Heart left ventricle (tissue), 16 donors: ENCODE measurements at regions not wholly inside any gene's neighbourhood (a gene's known extent, or its start where the extent isn't known, plus 50 kb on each side); places are given as distances from the start of the nearest gene placed in this dataset.
"Not testable (repeated sequence)": the region's sequence is repeated elsewhere in the genome, so short reads cannot be mapped to it uniquely, and the experiment has no call there.

Source experiments
- ATAC-seq, 4 donors: fragments of 200-7000 bp; cut with Tn5 transposase; one replicate each; pipeline ENCODE4 v1.9.1; 2020 to 2022; ENCODE audit warnings: moderate library complexity in 4 of 4, mild to moderate bottlenecking in 3 of 4, moderate number of reproducible peaks in 1 of 4
- DNase-seq, 5 donors: peaks; one replicate each; pipeline ENCODE4 v3.0.0-alpha.2; 2020
- H3K27ac ChIP-seq, 12 donors: fragments of 200-600 bp; sonication (generic) in 4 of 12; one replicate each; pipeline versions ENCODE4 v1.5.0 to v1.8.0; 2016 to 2022; ENCODE audit warnings: mild to moderate bottlenecking in 2 of 12
- H3K27me3 ChIP-seq, 9 donors: fragments of 200-600 bp; sonication (generic) in 2 of 9; one replicate each; pipeline versions ENCODE4 v1.5.1 to v1.8.0; 2016 to 2022; ENCODE audit warnings: mild to moderate bottlenecking in 3 of 9
- H3K36me3 ChIP-seq, 9 donors: fragments of 200-600 bp; sonication (generic) in 2 of 9; one replicate each; pipeline versions ENCODE4 v1.5.0 to v1.8.0; 2018 to 2022; ENCODE audit warnings: mild to moderate bottlenecking in 2 of 9
- H3K4me1 ChIP-seq, 12 donors: fragments of 200-600 bp; sonication (generic) in 4 of 12; one replicate each; pipeline versions ENCODE4 v1.5.0 to v1.8.0; 2016 to 2022; ENCODE audit warnings: mild to moderate bottlenecking in 3 of 12
- H3K4me3 ChIP-seq, 12 donors: fragments of 200-600 bp; sonication (generic) in 4 of 12; one replicate each; pipeline versions ENCODE4 v1.5.0 to v1.8.0; 2017 to 2022; ENCODE audit warnings: mild to moderate bottlenecking in 9 of 12, moderate library complexity in 4 of 12
- H3K9me3 ChIP-seq, 12 donors: fragments of 200-600 bp; sonication (generic) in 4 of 12; one replicate each; pipeline versions ENCODE4 v1.5.0 to v1.8.0; 2016 to 2022; ENCODE audit warnings: mild to moderate bottlenecking in 1 of 12
- POLR2A ChIP-seq, 2 donors: fragments of 450-650 bp; IDR thresholded peaks; one replicate each; pipeline ENCODE4 v1.6.1; 2017; ENCODE audit warnings: antibody characterized with exemption in 2 of 2, mild to moderate bottlenecking in 2 of 2, moderate library complexity in 2 of 2
- WGBS, 4 donors: extraction: QIAGEN DNeasy Blood & Tissue Kit in 2 of 4; methylation state at CpG; one replicate each; pipeline versions ENCODE4 v1.1.5 to v1.1.7; 2013 to 2018; 5-methylcytosine and 5-hydroxymethylcytosine counted together
- intact Hi-C, 10 donors: fragments of 100-400 bp; cut with DNase I; formaldehyde crosslinking; loops; one replicate each; pipeline versions ENCODE4 v1.11.1 to v1.14.2; 2022
- TF ChIP-seq, protein P1 (sequence below), 12 donors: fragments of 200-600 bp; sonication (generic) in 4 of 12; IDR thresholded peaks; one replicate each; pipeline versions ENCODE4 v1.5.0 to v1.8.0; 2018 to 2022; ENCODE audit warnings: antibody characterized with exemption in 12 of 12, mild to moderate bottlenecking in 5 of 12
- donor health status: ischemic (EF 13 %, LVEDD 7.1; RV severe dilation, severe dysfunction).
- donor health status: healthy with polysubstance abuse.
- donor health status: DM: no; HTN: yes; CAD: no.
- donor health status: DM: no; HTN: no; CAD: no.
- donor health status: ischemic (EF 25% LVEDD 6.9; RV normal size, moderate dysfunction).
- donor health status: ischemic (EF 25% LVEDD 5.7; RV mildly dilated, moderate dysfunction).
- donor health status: healthy.
- donor health status: DM: yes; HTN: yes; CAD: no.
- donor health status: ischemic (EF 35%, LVEDD 5.7; RV mildly dilated, moderate dysfunction).
- donor health status: nonischemic (EF 11% LVEDD 7.7; RV severe dilation, severe dysfunction).
- donor health status: DM: yes; HTN: yes; CAD: no.
- donor health status: PGD.
- donor health status: ischemic (EF 29% LVEDD 5.4; RV normal size, mild dysfunction).
- donor health status: nonischemic (EF 23%, LVEDD 6.1; RV moderate dilation, normal function).

DNA sequence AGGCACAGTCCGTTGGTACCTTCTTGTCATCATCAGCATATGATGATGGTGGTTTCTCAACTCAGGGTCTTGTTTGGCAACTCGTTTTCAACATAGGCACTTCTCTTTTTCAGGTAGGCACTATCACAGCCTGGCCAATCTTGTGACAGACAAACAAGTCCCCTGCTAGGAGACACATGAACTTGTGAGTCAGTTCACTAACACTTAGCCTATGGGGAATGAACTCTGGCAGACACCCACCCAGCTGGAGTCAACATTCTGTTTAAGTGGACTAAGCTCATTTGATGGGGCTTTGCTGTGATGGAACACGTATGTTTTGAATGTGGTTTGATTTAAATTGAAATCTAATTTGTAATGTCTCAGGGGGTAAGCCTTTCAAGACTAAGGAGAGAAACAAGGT, 100.7 kb upstream of the MAMLD1 start:
- TF ChIP-seq POLR2A (IDR thresholded peaks at IDR 0.05): no peak
- TF ChIP-seq, protein P1, sequence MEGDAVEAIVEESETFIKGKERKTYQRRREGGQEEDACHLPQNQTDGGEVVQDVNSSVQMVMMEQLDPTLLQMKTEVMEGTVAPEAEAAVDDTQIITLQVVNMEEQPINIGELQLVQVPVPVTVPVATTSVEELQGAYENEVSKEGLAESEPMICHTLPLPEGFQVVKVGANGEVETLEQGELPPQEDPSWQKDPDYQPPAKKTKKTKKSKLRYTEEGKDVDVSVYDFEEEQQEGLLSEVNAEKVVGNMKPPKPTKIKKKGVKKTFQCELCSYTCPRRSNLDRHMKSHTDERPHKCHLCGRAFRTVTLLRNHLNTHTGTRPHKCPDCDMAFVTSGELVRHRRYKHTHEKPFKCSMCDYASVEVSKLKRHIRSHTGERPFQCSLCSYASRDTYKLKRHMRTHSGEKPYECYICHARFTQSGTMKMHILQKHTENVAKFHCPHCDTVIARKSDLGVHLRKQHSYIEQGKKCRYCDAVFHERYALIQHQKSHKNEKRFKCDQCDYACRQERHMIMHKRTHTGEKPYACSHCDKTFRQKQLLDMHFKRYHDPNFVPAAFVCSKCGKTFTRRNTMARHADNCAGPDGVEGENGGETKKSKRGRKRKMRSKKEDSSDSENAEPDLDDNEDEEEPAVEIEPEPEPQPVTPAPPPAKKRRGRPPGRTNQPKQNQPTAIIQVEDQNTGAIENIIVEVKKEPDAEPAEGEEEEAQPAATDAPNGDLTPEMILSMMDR (IDR thresholded peaks at IDR 0.05): no peak
- no peaks in the 10 kb centered on the region for H3K9me3 ChIP-seq
- DNase-seq (no peak), ATAC-seq (no peak)
- no peaks in the 10 kb centered on the region for H3K36me3 ChIP-seq
- no peak overlapping the region for H3K27ac ChIP-seq
- H3K4me3 ChIP-seq: no peak overlapping the region
- peaks cover 0 to 15% (median 0%) of the 10 kb centered on the region in 9 donors for H3K27me3 ChIP-seq
- WGBS, 4 donors: 51 to 61% (median 57%) methylated on average over 3 of the region's 3 CpGs
- no peaks in the 10 kb centered on the region for H3K4me1 ChIP-seq
- intact Hi-C loops: no loop called here

- 45 to 73% (median 59%) methylated on average over 2 of the region's 2 CpGs for WGBS, 4 donors
- DNase-seq: no peak
- no peak for TF ChIP-seq POLR2A (IDR thresholded peaks at IDR 0.05)
- TF ChIP-seq, protein P1 (IDR thresholded peaks at IDR 0.05): no peak
- no peaks in the 10 kb centered on the region for H3K36me3 ChIP-seq
- H3K27me3 ChIP-seq: peaks cover 0 to 6% (median 0%) of the 10 kb centered on the region in 9 donors
- no peaks in the 10 kb centered on the region for H3K9me3 ChIP-seq
- intact Hi-C loops: no loop called here
- ATAC-seq: no peak
- H3K4me1 ChIP-seq: no peaks in the 10 kb centered on the region
- no peak overlapping the region for H3K4me3 ChIP-seq
- H3K27ac ChIP-seq: no peak overlapping the region
Observed at GRCh38 chrX:150268839-150269355, 94.2 kb upstream of the MAMLD1 start.

GRCh38 chrX:150269605-150270254, 93.4 kb upstream of the MAMLD1 start:
- H3K27me3 ChIP-seq: peaks cover 0 to 6% (median 0%) of the 10 kb centered on the region in 9 donors
- intact Hi-C loops: no loop called here
- WGBS, 4 donors: 51 to 60% (median 56%) methylated on average over 10 of the region's 10 CpGs
- H3K4me1 ChIP-seq: no peaks in the 10 kb centered on the region
- no peak for ATAC-seq
- no peak overlapping the region for H3K27ac ChIP-seq
- H3K9me3 ChIP-seq: no peaks in the 10 kb centered on the region
- H3K36me3 ChIP-seq: no peaks in the 10 kb centered on the region
- no peak for DNase-seq
- H3K4me3 ChIP-seq: no peak overlapping the region
- no peak for TF ChIP-seq POLR2A (IDR thresholded peaks at IDR 0.05)
- TF ChIP-seq, protein P1 (IDR thresholded peaks at IDR 0.05): no peak

DNA sequence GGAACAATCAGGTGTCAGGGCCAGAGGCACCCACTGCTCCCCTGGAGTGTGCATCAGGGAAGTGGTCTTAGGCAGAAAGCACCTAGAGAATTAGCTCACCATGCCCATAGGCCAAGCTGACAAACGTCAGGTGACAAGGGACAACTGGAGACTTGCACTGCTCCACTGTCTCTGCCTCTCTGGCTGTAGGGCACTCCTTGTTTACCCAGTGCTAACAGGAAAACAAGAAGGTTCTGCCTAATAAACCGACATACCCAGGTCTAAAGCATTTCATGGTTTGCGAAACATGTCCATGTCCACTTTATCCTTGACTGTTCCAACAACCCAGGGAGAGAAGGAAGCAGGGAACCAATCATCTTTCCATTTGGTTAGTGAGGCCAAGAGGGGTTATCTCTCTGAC, 92.5 kb upstream of the MAMLD1 start:
- Histone ChIP-seq H3K27ac (no peak overlapping the region), H3K36me3 (no peaks in the 10 kb centered on the region), H3K4me1 (no peaks in the 10 kb centered on the region), H3K4me3 (no peak overlapping the region), H3K9me3 (no peaks in the 10 kb centered on the region), H3K27me3 (peaks cover 0 to 6% (median 0%) of the 10 kb centered on the region in 9 donors)
- TF ChIP-seq POLR2A (IDR thresholded peaks at IDR 0.05): no peak
- TF ChIP-seq, protein P1 (IDR thresholded peaks at IDR 0.05): no peak
- intact Hi-C loops: no loop called here
- WGBS, 4 donors: 65 to 87% (median 77%) methylated on average over 3 of the region's 3 CpGs
- ATAC-seq: no peak
- DNase-seq: no peak

GRCh38 chrX:150273575-150274294, 89.4 kb upstream of the MAMLD1 start:
- intact Hi-C loops, H3K4me1 ChIP-seq, ATAC-seq, H3K4me3 ChIP-seq, H3K27ac ChIP-seq, DNase-seq, H3K27me3 ChIP-seq, H3K9me3 ChIP-seq, H3K36me3 ChIP-seq: not testable (repeated sequence)
- 70 to 89% (median 80%) methylated on average over 4 of the region's 4 CpGs for WGBS, 4 donors
